ENCODE measurements at regions not wholly inside any gene's neighbourhood (a gene's known extent, or its start where the extent isn't known, plus 50 kb on each side); places are given as distances from the start of the nearest gene placed in this dataset.

GRCh38 chr9:31776471-31776870, 608.0 kb upstream of the ACO1 start (continued):
- TF ChIP-seq SREBF2 (CRISPR knock-in tag; IDR thresholded peaks at IDR 0.05), result no peak

GRCh38 chr9:31783491-31783890, 601.0 kb upstream of the ACO1 start:
- FAIRE-seq, result no peak
- no peak overlapping the region for H3K4me2 ChIP-seq (ENCODE audit: insufficient read depth, low read length)
- ChIA-PET POLR2A (no interaction called here), CTCF (ENCODE audit: low intra/inter-chr PET ratio) (no interaction called here)
- intact Hi-C loops (cut with micrococcal nuclease), result no loop called here
- no peak overlapping the region for H3K4me3 ChIP-seq
- H3K4me1 ChIP-seq (replicated peaks in 1 of 2; ENCODE audit: control insufficient read depth in 2 of 2, insufficient read depth in 2 of 2, low read length in 2 of 2), result no peaks in the 10 kb centered on the region
- WGBS (ENCODE audit: insufficient coverage, low coverage, missing lambda C conversion rate), result 0% methylated on average over 2 of the region's 2 CpGs
- DNase-seq (ENCODE audit: extremely low read depth in 1 of 4, low spot score in 3 of 4), result no peak
- H2AFZ ChIP-seq (ENCODE audit: low read depth, low read length), result no peak overlapping the region
- H4K20me1 ChIP-seq (replicated peaks; ENCODE audit: control insufficient read depth, insufficient read depth, low read length), result no peaks in the 10 kb centered on the region
- no TSS peak for BruUV-seq (replicated peaks)
- in situ Hi-C loops (cut with MboI), result no loop called here
- H3K79me2 ChIP-seq (ENCODE audit: control insufficient read depth, insufficient read depth, low read length), result no peaks in the 10 kb centered on the region
- no peak for ATAC-seq
- no peaks in the 10 kb centered on the region for H3K36me3 ChIP-seq (ENCODE audit: control insufficient read depth, insufficient read depth, low read length)
- H3K9me1 ChIP-seq (ENCODE audit: control insufficient read depth, insufficient read depth, low read length), result no peaks in the 10 kb centered on the region
- no peak overlapping the region for H3K27ac ChIP-seq (ENCODE audit: extremely low read depth, low read depth, low read length)
- no peaks in the 10 kb centered on the region for H3K9me3 ChIP-seq (replicated peaks; ENCODE audit: control insufficient read depth, insufficient read depth, low read depth, low read length)
- H3K27me3 ChIP-seq (ENCODE audit: control insufficient read depth in 2 of 2, insufficient read depth in 2 of 2, low read length in 2 of 2), result no peaks in the 10 kb centered on the region
- no peak overlapping the region for H3K9ac ChIP-seq (ENCODE audit: insufficient read depth in 1 of 2, low read depth in 2 of 2, low read length in 2 of 2)
- TF ChIP-seq PKNOX1 (IDR thresholded peaks at IDR 0.05) (no peak), RBM15 (IDR thresholded peaks at IDR 0.05; ENCODE audit: insufficient read depth, low read length) (no peak), BHLHE40 (IDR thresholded peaks at IDR 0.05; ENCODE audit: low read length) (no peak), MGA (IDR thresholded peaks at IDR 0.05) (no peak), CEBPB (tag; IDR thresholded peaks at IDR 0.05) (no peak)

Measured in K562 (cell line).